ENCODE measurements at regions not wholly inside any gene's neighbourhood (a gene's known extent, or its start where the extent isn't known, plus 50 kb on each side); places are given as distances from the start of the nearest gene placed in this dataset.

DNA sequence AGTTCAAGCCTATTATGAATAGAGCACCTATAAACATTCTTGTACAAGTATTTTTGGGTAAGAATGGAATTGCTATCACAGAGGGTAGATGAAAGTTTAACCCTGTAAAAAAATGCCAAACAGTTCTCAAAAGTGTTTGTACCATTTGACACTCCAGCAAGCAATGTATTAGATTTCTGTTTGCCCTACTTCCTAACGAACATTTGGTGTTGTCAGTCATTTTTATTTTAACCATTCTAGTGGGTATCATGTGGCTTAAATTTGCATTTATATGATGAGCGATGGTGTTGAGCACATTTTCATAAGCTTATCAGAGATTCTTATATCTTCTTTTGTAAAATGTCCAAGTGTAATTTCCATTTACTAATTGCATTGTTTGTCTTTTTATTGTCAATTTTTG, 608.2 kb upstream of the ACVR2A start:
- no peak overlapping the region for H3K27ac ChIP-seq
- H3K36me3 ChIP-seq = no peaks in the 10 kb centered on the region
- H3K9me3 ChIP-seq = no peaks in the 10 kb centered on the region
- WGBS, 3 donors = 85 to 96% (median 88%) methylated on average over 2 of the region's 2 CpGs
- intact Hi-C loops (cut with DNase I) = no loop called here
- no peaks in the 10 kb centered on the region for H3K27me3 ChIP-seq
- H3K4me3 ChIP-seq = no peak overlapping the region
- no peaks in the 10 kb centered on the region for H3K4me1 ChIP-seq (ENCODE audit: insufficient read depth)
- TF ChIP-seq EP300 (IDR thresholded peaks at IDR 0.05) (no peak), POLR2A (IDR thresholded peaks at IDR 0.05) (no peak)
- TF ChIP-seq, protein P1, sequence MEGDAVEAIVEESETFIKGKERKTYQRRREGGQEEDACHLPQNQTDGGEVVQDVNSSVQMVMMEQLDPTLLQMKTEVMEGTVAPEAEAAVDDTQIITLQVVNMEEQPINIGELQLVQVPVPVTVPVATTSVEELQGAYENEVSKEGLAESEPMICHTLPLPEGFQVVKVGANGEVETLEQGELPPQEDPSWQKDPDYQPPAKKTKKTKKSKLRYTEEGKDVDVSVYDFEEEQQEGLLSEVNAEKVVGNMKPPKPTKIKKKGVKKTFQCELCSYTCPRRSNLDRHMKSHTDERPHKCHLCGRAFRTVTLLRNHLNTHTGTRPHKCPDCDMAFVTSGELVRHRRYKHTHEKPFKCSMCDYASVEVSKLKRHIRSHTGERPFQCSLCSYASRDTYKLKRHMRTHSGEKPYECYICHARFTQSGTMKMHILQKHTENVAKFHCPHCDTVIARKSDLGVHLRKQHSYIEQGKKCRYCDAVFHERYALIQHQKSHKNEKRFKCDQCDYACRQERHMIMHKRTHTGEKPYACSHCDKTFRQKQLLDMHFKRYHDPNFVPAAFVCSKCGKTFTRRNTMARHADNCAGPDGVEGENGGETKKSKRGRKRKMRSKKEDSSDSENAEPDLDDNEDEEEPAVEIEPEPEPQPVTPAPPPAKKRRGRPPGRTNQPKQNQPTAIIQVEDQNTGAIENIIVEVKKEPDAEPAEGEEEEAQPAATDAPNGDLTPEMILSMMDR (IDR thresholded peaks at IDR 0.05) = no peak
- DNase-seq = no peak

DNA sequence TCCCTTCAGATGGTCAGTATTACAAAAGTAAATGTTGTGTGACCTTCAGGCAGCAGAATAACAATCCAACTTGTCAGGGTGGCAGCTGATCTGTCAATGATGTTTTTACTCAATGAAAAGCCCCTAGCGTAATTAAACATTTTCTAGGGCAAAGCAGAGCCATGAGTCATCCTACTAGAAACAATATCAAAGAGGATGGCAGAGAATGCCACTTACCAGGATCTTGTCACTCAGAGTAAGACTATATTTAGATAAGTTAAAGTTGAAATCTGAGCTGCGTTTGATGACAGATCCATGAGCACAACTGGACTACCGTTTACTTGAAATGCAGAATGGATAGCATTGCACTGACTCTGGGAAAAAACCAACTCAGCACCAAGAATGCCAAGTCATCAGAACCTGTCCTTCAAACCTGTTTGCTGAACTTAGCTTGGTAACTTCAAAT, 612.6 kb upstream of the ACVR2A start:
- intact Hi-C loops (cut with DNase I) = no loop called here
- Histone ChIP-seq H3K27ac (no peak overlapping the region), H3K36me3 (no peaks in the 10 kb centered on the region), H3K4me3 (no peak overlapping the region), H3K9me3 (no peaks in the 10 kb centered on the region), H3K4me1 (ENCODE audit: insufficient read depth) (no peaks in the 10 kb centered on the region), H3K27me3 (no peaks in the 10 kb centered on the region)
- 91 to 94% (median 92%) methylated on average over 3 of the region's 3 CpGs for WGBS, 3 donors
- no peak for DNase-seq
- no peak for TF ChIP-seq EP300 (IDR thresholded peaks at IDR 0.05)

DNA sequence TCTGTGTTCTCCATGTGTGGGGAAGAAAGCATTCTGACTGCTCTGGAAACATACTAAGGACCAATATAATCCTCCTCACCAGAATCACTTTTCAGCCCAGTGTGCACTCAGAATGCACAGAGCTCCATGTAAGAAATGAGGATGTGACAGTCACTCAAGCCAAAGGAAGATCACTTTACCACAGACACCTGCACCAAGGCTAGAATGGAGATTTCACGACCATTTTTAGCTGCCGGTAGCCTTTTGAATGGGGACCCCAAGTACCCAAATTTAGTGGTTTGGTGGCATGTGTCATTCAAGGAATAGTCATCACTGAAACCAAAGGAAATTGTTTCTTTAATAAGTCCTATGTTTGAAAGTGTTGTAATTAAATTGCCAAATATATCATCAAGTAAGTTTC, 613.2 kb upstream of the ACVR2A start:
- H3K4me1 ChIP-seq (ENCODE audit: insufficient read depth) = no peaks in the 10 kb centered on the region
- no peak overlapping the region for H3K27ac ChIP-seq
- 95 to 97% (median 95%) methylated on average over 2 of the region's 2 CpGs for WGBS, 3 donors
- H3K27me3 ChIP-seq = no peaks in the 10 kb centered on the region
- DNase-seq = no peak
- no peak overlapping the region for H3K4me3 ChIP-seq
- TF ChIP-seq EP300 (IDR thresholded peaks at IDR 0.05) (no peak), POLR2A (IDR thresholded peaks at IDR 0.05) (no peak)
- intact Hi-C loops (cut with DNase I) = no loop called here
- no peaks in the 10 kb centered on the region for H3K9me3 ChIP-seq
- H3K36me3 ChIP-seq = no peaks in the 10 kb centered on the region

DNA sequence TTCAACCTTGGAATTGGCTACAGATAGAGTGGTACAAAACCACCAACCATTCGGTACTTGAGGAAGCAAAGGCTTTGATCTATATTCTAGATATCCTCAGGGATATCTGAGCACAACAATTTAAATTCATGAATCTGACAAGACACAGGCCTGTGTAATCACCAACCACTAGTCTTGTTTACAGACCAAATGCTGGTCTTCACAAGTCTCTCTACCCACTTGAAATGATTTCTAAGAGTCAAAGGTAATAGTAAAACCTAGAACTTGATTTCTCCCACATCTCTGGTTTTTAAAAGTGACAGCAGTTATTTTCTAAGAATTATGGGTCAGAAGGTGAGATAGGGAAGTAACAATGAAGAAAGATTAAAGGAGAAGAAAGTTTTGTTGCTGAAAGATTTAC, 613.7 kb upstream of the ACVR2A start:
- Histone ChIP-seq H3K9me3 (no peaks in the 10 kb centered on the region), H3K4me3 (no peak overlapping the region), H3K4me1 (ENCODE audit: insufficient read depth) (no peaks in the 10 kb centered on the region), H3K27me3 (no peaks in the 10 kb centered on the region), H3K27ac (no peak overlapping the region), H3K36me3 (no peaks in the 10 kb centered on the region)
- intact Hi-C loops (cut with DNase I) = no loop called here
- TF ChIP-seq, protein P1 (IDR thresholded peaks at IDR 0.05) = no peak
- TF ChIP-seq POLR2A (IDR thresholded peaks at IDR 0.05) (no peak), EP300 (IDR thresholded peaks at IDR 0.05) (no peak)
- WGBS, 3 donors = 77 to 83% (median 79%) methylated on average over 1 of the region's 1 CpG
- DNase-seq = no peak

DNA sequence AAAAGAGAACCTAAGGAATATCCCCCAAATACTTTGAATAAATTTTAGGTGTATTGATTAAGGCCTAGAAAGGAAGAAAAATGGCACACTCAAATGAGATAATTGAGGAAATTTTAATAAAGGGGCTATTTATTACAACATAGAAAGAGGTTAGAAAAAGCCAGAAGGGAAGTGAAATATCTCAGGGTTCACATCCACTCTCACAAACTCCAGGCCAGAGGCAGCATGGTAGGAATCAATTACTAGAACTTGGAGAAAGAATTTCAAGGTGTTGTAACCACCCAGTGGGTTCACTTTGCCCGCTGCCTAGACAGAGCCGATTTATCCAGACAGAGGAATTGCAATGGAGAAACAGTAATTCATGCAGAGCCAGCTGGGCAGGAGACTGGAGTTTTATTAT, 617.5 kb upstream of the ACVR2A start:
- WGBS, 3 donors = 94 to 97% (median 96%) methylated on average over 2 of the region's 2 CpGs
- Histone ChIP-seq H3K27ac (no peak overlapping the region), H3K9me3 (no peaks in the 10 kb centered on the region), H3K4me3 (no peak overlapping the region), H3K4me1 (ENCODE audit: insufficient read depth) (no peaks in the 10 kb centered on the region), H3K27me3 (no peaks in the 10 kb centered on the region), H3K36me3 (no peaks in the 10 kb centered on the region)
- TF ChIP-seq EP300 (IDR thresholded peaks at IDR 0.05) (no peak), POLR2A (IDR thresholded peaks at IDR 0.05) (no peak)
- TF ChIP-seq, protein P1 (IDR thresholded peaks at IDR 0.05) = no peak
- no peak for DNase-seq
- intact Hi-C loops (cut with DNase I) = no loop called here

DNA sequence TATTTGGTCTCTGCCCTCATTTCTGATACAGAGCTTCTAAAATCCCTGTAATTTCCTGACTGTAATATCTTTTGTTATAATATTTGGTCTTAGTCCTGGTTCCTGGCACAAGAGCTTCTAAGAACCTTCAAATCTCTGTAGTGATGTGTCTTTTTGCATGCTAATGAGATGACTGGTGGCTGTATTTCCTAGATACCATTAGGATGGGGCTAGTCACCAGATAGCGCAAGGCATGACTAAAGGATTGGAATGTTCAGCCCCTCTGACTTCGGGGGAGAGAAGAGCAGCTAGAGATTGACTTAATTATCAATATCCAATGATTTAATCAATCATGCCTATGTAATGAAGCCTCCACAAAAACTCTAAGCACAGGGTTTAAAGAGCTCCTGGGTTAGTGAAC, 620.8 kb upstream of the ACVR2A start:
- intact Hi-C loops (cut with DNase I) = no loop called here
- DNase-seq = no peak
- H3K9me3 ChIP-seq = no peaks in the 10 kb centered on the region
- TF ChIP-seq EP300 (IDR thresholded peaks at IDR 0.05) (no peak), POLR2A (IDR thresholded peaks at IDR 0.05) (no peak)
- TF ChIP-seq, protein P1 (IDR thresholded peaks at IDR 0.05) = no peak
- no peaks in the 10 kb centered on the region for H3K4me1 ChIP-seq (ENCODE audit: insufficient read depth)
- H3K27me3 ChIP-seq = no peaks in the 10 kb centered on the region
- no peak overlapping the region for H3K27ac ChIP-seq
- WGBS, 3 donors = 87 to 94% (median 92%) methylated on average over 2 of the region's 2 CpGs
- H3K36me3 ChIP-seq = no peaks in the 10 kb centered on the region
- H3K4me3 ChIP-seq = no peak overlapping the region
